ENCODE measurements at regions not wholly inside any gene's neighbourhood (a gene's known extent, or its start where the extent isn't known, plus 50 kb on each side); places are given as distances from the start of the nearest gene placed in this dataset.

- TF ChIP-seq POLR2AphosphoS5 (IDR thresholded peaks at IDR 0.05) (no peak), EP300 (IDR thresholded peaks at IDR 0.05) (no peak)
- TF ChIP-seq, protein P1, sequence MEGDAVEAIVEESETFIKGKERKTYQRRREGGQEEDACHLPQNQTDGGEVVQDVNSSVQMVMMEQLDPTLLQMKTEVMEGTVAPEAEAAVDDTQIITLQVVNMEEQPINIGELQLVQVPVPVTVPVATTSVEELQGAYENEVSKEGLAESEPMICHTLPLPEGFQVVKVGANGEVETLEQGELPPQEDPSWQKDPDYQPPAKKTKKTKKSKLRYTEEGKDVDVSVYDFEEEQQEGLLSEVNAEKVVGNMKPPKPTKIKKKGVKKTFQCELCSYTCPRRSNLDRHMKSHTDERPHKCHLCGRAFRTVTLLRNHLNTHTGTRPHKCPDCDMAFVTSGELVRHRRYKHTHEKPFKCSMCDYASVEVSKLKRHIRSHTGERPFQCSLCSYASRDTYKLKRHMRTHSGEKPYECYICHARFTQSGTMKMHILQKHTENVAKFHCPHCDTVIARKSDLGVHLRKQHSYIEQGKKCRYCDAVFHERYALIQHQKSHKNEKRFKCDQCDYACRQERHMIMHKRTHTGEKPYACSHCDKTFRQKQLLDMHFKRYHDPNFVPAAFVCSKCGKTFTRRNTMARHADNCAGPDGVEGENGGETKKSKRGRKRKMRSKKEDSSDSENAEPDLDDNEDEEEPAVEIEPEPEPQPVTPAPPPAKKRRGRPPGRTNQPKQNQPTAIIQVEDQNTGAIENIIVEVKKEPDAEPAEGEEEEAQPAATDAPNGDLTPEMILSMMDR (IDR thresholded peaks at IDR 0.05): no peak
Observed at GRCh38 chr6:63440594-63440993, 120.8 kb upstream of the LGSN start.
